GM20000 (cell line): ENCODE measurements at regions not wholly inside any gene's neighbourhood (a gene's known extent, or its start where the extent isn't known, plus 50 kb on each side); places are given as distances from the start of the nearest gene placed in this dataset.

Experiments
- DNase-seq: peaks from one replicate; pipeline ENCODE4 v3.0.0; 2012; ENCODE audit warnings: low spot score
- TF ChIP-seq, protein P1 (sequence below): IDR thresholded peaks from 2 replicates; pipeline ENCODE4 v1.5.1; 2012; ENCODE audit warnings: mild to moderate bottlenecking, control low read depth; ENCODE audit errors: extremely low read depth, missing control alignments

DNA sequence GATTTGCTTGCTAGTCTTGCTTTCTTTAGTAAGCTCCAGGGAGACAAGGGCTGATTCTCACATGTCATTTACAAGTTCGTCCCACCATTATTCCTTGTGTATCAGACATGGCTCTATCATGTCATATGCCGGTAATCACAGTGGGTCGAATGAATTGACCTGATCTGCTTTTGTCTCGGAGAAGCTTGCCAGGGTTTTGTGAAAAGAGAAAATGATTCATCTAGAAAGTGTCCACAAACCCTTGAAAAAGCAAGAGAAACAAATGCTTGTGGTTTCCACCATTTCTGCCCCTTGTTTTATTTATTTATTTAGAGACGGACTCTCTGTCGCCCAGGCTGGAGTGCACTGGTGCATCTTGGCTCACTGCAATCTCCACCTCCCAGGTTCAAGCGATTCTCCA is 278.5 kb downstream of the TCF7L2 start:
- TF ChIP-seq, protein P1, sequence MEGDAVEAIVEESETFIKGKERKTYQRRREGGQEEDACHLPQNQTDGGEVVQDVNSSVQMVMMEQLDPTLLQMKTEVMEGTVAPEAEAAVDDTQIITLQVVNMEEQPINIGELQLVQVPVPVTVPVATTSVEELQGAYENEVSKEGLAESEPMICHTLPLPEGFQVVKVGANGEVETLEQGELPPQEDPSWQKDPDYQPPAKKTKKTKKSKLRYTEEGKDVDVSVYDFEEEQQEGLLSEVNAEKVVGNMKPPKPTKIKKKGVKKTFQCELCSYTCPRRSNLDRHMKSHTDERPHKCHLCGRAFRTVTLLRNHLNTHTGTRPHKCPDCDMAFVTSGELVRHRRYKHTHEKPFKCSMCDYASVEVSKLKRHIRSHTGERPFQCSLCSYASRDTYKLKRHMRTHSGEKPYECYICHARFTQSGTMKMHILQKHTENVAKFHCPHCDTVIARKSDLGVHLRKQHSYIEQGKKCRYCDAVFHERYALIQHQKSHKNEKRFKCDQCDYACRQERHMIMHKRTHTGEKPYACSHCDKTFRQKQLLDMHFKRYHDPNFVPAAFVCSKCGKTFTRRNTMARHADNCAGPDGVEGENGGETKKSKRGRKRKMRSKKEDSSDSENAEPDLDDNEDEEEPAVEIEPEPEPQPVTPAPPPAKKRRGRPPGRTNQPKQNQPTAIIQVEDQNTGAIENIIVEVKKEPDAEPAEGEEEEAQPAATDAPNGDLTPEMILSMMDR = no peak
- no peak for DNase-seq

DNA sequence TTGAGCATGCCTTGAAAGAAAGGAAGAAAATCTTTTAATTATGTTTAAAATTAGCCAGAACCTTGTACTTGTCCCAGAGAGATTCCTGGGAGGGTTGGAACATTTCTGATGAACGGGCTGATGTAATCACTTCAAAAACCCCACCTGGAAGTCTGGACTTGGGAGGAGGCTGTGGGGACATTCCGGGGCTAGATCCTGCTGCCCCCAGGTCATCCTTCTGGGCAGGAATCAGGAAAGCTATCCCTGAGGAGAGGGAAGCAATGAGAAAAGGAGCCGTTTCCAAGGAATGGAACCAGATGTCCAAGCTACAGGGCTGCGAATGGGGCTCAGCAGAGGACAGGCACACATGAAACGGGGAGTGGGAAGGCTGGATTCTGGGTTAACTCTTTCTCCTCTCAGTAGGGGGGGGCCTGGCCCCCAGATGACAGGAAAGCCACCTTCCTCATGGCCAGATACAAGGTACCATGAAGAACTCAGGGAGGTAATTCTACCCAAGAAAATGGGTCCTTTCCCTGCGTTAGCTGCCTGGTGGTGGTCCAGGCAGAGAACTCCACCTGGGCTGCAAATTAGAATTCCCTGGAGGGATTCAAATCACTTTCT is 280.1 kb downstream of the TCF7L2 start:
- TF ChIP-seq, protein P1 = no peak
- no peak for DNase-seq

DNA sequence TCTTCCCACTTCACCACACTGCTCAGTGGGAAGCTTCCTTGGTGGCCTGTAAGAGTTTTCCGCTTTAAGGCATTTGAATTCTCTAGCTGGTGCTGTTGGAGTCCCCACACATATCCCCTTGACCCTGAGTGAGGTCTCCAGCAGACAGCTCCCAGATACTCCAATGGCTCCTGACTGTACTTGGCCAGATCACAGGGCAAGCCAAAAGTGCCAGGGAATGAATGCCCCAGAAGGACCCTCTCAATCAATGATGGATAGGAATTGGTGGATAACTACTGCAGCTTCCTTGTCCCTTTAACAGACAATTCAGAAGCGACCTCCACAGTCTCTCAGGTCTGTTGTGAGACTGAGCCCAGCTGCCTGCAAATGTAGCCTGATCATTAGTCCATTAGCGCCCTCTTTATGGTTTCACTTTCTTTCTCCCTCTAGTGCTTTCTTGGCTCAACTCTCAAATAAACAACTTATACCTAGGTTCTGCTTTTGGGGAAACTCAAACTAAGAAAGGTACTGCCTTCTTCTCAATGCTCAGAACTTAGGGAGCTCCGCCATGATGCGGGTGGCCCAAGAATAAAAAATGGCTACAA is 283.0 kb downstream of the TCF7L2 start:
- DNase-seq = peak; percentile 23

GRCh38 chr10:113234481-113234880 is 284.4 kb downstream of the TCF7L2 start:
- TF ChIP-seq, protein P1 = no peak
- DNase-seq = no peak

More for the DNA sequence above, 283.0 kb downstream of the TCF7L2 start:
- TF ChIP-seq, protein P1 = no peak

DNA sequence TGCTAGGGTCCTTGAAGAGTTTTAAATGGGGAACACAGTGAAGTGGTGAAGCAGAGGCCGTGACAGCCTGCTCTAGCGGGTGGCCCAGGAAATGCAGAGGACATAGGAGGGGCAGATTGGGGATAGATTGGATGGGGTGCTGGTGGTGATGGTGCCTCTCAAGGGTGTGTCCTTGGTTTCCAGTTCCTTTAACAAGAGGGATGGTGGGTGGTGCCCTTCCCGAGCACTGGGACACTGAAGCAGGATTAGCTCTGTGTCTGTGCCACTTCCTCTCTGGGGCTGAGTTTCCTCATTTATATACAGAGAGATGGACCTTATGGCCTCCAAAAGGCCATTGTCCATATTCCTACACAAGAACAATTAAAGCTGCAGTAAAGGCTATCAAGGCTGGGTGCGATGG is 285.5 kb downstream of the TCF7L2 start:
- TF ChIP-seq, protein P1 = no peak
- no peak for DNase-seq

DNA sequence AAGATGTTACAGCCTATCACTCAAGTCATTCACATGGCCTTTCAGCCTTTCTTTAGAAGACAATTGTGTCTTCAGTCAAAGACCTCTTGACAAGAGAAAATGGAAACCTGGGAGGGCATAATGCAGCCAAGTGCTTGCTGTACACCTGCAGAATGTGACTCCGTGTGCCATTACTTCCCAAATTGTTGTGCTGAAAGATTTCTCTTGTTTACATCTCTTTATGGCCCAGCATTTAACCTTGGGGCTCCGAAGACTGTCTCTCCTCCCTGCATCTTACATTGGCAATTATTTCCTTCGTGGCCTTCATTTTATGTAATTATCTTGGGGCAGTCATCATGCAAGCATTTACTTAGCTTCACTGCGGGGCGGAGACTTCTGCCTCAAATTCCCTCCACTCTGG is 287.0 kb downstream of the TCF7L2 start:
- TF ChIP-seq, protein P1 = no peak
- no peak for DNase-seq

- no peak for DNase-seq
- TF ChIP-seq, protein P1 = no peak
These were observed 289.7 kb downstream of the TCF7L2 start for GRCh38 chr10:113239566-113240350.
